Cardiac muscle cell (in vitro differentiated cells and primary cell): ENCODE measurements at regions not wholly inside any gene's neighbourhood (a gene's known extent, or its start where the extent isn't known, plus 50 kb on each side); places are given as distances from the start of the nearest gene placed in this dataset.

Experiments used
- DNase-seq, 2 donors: peaks; one replicate each; pipeline versions ENCODE4 v3.0.0 to v3.0.0-alpha.2; 2010 to 2017; ENCODE audit warnings: low read depth in 1 of 2, low spot score in 1 of 2
- H3K27ac ChIP-seq: fragments of 200-600 bp; sonication (generic); 2 replicates; pipeline ENCODE4 v1.5.1; 2016
- H3K27me3 ChIP-seq: fragments of 200-600 bp; sonication (generic); 2 replicates; pipeline ENCODE4 v1.6.0; 2016; ENCODE audit warnings: control low read depth
- H3K36me3 ChIP-seq: fragments of 200-600 bp; sonication (generic); 2 replicates; pipeline ENCODE4 v1.5.1; 2016; ENCODE audit warnings: control low read depth
- H3K4me1 ChIP-seq: fragments of 200-600 bp; sonication (generic); 2 replicates; pipeline ENCODE4 v1.8.1; 2017; ENCODE audit warnings: low read depth, mild to moderate bottlenecking, mixed run types
- H3K4me3 ChIP-seq: fragments of 200-600 bp; sonication (generic); 2 replicates; pipeline ENCODE4 v1.5.1; 2016; ENCODE audit warnings: mild to moderate bottlenecking
- H3K9me3 ChIP-seq: fragments of 200-600 bp; sonication (generic); 2 replicates; pipeline ENCODE4 v1.5.1; 2017; ENCODE audit warnings: low read depth, mild to moderate bottlenecking, control low read depth
- TF ChIP-seq, protein P1 (sequence below): IDR thresholded peaks from 2 replicates; pipeline ENCODE4 v1.5.1; 2012; ENCODE audit warnings: low read depth, mild to moderate bottlenecking, low read length

DNA sequence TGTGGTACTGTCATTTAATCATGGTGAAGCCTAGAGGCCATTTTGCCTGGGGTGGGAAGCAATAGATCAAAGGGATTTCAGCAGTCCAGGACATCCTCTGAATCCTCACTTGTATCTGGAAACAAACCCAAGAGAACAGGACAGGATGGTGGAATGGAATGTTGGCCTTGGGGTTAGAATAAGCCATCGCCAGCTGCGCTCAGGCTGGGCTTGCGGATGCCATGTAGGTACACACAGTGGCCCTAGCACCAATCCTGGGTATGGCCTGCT lies 76.5 kb upstream of the ALDH1A3 start:
- H3K36me3 ChIP-seq: no peaks in the 10 kb centered on the region
- H3K4me1 ChIP-seq: peaks cover 5% of the 10 kb centered on the region
- no peak for DNase-seq
- H3K4me3 ChIP-seq: no peak overlapping the region
- no peaks in the 10 kb centered on the region for H3K9me3 ChIP-seq
- H3K27me3 ChIP-seq: no peaks in the 10 kb centered on the region
- no peak overlapping the region for H3K27ac ChIP-seq
- TF ChIP-seq, protein P1, sequence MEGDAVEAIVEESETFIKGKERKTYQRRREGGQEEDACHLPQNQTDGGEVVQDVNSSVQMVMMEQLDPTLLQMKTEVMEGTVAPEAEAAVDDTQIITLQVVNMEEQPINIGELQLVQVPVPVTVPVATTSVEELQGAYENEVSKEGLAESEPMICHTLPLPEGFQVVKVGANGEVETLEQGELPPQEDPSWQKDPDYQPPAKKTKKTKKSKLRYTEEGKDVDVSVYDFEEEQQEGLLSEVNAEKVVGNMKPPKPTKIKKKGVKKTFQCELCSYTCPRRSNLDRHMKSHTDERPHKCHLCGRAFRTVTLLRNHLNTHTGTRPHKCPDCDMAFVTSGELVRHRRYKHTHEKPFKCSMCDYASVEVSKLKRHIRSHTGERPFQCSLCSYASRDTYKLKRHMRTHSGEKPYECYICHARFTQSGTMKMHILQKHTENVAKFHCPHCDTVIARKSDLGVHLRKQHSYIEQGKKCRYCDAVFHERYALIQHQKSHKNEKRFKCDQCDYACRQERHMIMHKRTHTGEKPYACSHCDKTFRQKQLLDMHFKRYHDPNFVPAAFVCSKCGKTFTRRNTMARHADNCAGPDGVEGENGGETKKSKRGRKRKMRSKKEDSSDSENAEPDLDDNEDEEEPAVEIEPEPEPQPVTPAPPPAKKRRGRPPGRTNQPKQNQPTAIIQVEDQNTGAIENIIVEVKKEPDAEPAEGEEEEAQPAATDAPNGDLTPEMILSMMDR: no peak

DNA sequence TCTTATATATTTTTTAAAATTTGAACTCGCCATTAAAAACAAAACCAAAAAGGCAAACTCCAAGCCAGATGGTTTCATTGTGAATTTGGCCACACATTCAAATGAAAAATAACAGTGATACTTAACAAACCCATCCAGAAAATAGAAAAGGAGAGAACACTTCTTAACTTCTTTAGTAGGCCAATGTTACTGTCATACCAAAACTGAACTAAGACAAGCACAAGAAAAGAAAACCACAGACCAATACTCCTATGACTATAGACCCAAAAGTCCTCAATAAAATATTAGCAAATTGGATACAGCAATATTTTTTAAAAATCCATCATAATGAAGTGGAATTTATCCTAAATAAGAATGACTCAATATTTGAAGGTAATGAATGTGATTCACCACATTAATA lies 73.5 kb upstream of the ALDH1A3 start:
- no peak for DNase-seq
- TF ChIP-seq, protein P1: no peak
- Histone ChIP-seq H3K4me3 (no peak overlapping the region), H3K27me3 (no peaks in the 10 kb centered on the region), H3K36me3 (no peaks in the 10 kb centered on the region), H3K27ac (no peak overlapping the region), H3K4me1 (peaks cover 5% of the 10 kb centered on the region), H3K9me3 (no peaks in the 10 kb centered on the region)

DNA sequence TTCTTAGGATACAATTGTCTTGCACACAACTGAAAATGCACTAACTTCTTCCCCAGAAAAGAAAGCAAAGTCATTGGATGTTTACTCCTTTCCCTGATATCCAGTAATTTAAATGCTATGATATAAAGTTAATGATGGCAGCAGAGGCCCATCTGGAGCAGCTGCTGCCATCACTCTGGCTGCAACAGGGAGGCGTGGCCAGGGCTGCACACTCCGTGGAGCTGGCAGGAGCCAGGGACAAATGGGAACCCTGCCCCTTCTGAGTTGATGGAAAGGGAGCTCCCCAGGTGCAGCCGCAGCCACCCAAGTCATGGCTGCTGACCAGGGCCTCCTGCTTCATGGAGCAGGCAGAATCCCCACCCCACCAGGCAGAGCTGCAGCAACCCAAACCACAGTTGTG lies 72.6 kb upstream of the ALDH1A3 start:
- no peak for DNase-seq
- no peaks in the 10 kb centered on the region for H3K36me3 ChIP-seq
- no peaks in the 10 kb centered on the region for H3K9me3 ChIP-seq
- no peak overlapping the region for H3K4me3 ChIP-seq
- peaks cover 5% of the 10 kb centered on the region for H3K4me1 ChIP-seq
- H3K27ac ChIP-seq: no peak overlapping the region
- no peaks in the 10 kb centered on the region for H3K27me3 ChIP-seq
- TF ChIP-seq, protein P1: no peak

DNA sequence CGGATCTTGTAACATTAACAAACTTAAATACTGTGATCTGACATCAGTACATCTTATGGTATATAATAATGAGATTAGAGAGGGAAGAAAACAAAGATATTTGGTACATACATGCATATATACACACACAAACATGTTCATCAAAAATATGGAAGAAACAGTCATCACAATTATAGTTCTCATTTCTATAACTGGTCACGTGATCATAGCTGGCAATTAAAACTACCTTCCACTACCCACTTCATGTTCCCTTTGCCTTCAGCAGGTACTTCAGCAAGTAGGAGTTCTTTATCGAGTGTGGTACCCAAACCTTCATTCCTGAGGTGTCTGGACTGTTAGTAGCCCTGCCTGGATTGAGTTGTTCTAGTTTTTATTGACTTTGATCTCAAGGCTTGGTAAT lies 70.9 kb upstream of the ALDH1A3 start:
- no peak for DNase-seq
- TF ChIP-seq, protein P1: no peak
- peaks cover 5% of the 10 kb centered on the region for H3K4me1 ChIP-seq
- H3K27ac ChIP-seq: no peak overlapping the region
- no peaks in the 10 kb centered on the region for H3K27me3 ChIP-seq
- no peak overlapping the region for H3K4me3 ChIP-seq
- H3K9me3 ChIP-seq: no peaks in the 10 kb centered on the region
- no peaks in the 10 kb centered on the region for H3K36me3 ChIP-seq

DNA sequence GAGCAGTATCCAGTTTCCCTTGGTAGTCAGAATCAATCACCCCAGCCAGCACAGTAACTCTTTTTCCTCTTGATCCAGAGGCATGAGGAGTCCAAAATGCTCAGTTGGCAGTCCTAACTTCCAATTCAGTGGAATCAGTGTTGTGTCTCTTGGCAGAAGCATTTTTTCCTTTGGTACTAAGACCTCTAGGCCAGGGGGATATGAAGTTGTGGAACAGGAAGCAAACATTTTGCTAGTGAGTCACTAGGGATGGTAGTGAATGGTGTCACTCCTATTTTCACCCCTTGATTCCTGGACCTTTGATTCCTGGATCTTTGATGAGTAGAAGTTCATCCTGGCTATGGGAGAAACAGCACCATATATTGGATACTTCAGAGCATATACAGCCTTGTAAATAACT lies 70.5 kb upstream of the ALDH1A3 start:
- no peaks in the 10 kb centered on the region for H3K36me3 ChIP-seq
- no peak overlapping the region for H3K4me3 ChIP-seq
- H3K9me3 ChIP-seq: no peaks in the 10 kb centered on the region
- no peak overlapping the region for H3K27ac ChIP-seq
- DNase-seq: no peak
- TF ChIP-seq, protein P1: no peak
- peaks cover under 1% of the 10 kb centered on the region for H3K4me1 ChIP-seq
- H3K27me3 ChIP-seq: no peaks in the 10 kb centered on the region

DNA sequence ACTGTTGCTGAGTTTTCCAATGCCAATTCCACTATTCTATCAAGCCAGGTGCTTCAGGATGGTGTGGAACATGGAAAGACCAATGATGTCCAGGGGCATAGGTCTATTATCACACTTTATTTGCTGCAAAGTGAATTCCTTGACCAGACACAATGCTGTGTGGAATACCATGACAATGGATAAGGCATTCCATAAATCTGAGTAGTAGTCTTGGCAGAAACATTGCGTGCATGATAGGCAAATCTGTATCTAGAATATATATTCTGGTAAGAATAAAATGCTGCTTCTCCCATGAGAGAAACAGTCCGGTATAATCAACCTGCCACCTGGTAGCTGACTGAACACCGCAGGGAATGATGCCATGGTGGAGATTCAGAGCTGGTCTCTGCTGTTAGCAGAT lies 70.0 kb upstream of the ALDH1A3 start:
- Histone ChIP-seq H3K36me3 (no peaks in the 10 kb centered on the region), H3K27me3 (no peaks in the 10 kb centered on the region), H3K27ac (no peak overlapping the region), H3K4me1 (no peaks in the 10 kb centered on the region), H3K4me3 (no peak overlapping the region), H3K9me3 (no peaks in the 10 kb centered on the region)
- TF ChIP-seq, protein P1: no peak
- no peak for DNase-seq
